ENCODE measurements at regions not wholly inside any gene's neighbourhood (a gene's known extent, or its start where the extent isn't known, plus 50 kb on each side); places are given as distances from the start of the nearest gene placed in this dataset.

DNA sequence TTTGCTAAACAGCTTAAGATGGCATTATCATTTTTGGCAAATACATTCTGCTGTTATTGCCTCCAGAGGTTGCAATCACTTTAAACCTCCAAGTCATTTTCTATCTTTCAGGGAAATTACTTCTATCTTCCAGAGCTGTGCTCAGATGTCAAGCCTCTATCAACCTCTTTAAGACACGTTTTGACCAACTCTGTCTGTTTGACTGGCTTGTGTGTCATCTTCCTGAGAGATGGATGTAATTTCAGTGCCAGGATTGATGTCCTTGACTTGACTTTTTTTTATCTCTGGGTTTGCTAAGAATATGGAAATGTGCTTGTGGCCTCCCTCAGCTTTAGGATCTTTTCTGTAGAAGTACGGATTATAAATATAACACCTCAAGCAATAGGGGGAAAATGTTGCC lies 263.4 kb downstream of the GLUD2 start:
- Histone ChIP-seq H3K9ac (ENCODE audit: low read length) (no peak overlapping the region), H3K27ac (ENCODE audit: low read length) (no peak overlapping the region), H2AFZ (ENCODE audit: low read depth, low read length) (no peak overlapping the region), H3K36me3 (replicated peaks; ENCODE audit: low read depth, low read length) (no peaks in the 10 kb centered on the region), H3K4me1 (ENCODE audit: low read length) (peaks cover 17% of the 10 kb centered on the region), H3K9me3 (ENCODE audit: insufficient read depth, low read length) (no peaks in the 10 kb centered on the region), H3K4me3 (ENCODE audit: low read length) (no peak overlapping the region), H3K79me2 (ENCODE audit: low read length) (no peaks in the 10 kb centered on the region), H3K4me2 (ENCODE audit: low read length) (no peak overlapping the region), H4K20me1 (ENCODE audit: insufficient read depth, low read length) (no peaks in the 10 kb centered on the region), H3K27me3 (ENCODE audit: low read depth, low read length) (no peaks in the 10 kb centered on the region)
- TF ChIP-seq, protein P1, sequence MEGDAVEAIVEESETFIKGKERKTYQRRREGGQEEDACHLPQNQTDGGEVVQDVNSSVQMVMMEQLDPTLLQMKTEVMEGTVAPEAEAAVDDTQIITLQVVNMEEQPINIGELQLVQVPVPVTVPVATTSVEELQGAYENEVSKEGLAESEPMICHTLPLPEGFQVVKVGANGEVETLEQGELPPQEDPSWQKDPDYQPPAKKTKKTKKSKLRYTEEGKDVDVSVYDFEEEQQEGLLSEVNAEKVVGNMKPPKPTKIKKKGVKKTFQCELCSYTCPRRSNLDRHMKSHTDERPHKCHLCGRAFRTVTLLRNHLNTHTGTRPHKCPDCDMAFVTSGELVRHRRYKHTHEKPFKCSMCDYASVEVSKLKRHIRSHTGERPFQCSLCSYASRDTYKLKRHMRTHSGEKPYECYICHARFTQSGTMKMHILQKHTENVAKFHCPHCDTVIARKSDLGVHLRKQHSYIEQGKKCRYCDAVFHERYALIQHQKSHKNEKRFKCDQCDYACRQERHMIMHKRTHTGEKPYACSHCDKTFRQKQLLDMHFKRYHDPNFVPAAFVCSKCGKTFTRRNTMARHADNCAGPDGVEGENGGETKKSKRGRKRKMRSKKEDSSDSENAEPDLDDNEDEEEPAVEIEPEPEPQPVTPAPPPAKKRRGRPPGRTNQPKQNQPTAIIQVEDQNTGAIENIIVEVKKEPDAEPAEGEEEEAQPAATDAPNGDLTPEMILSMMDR (IDR thresholded peaks at IDR 0.05; ENCODE audit: low read depth, low read length) = no peak

DNA sequence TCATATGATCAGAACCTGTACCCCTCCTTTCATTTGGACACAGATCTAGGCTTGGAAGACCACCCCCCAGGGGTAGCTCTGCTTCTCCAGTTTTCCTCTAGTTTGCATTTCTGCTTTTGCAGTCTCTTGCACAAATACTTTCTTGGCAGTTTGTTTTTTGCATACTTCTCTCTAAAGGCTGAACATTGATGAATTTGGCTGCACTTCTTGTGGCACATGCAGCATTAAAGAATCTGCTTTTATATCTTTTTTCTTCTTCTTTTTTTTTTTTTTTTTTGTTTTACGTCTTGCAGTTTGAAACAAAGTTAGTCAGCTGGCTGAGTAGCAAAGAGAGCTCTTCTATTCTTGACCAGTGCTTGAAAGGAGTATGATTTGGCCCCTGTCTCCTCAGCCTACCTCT lies 273.0 kb downstream of the GLUD2 start:
- 0 out of 2 replicates have a peak, but pooled peaks cover 3% of the 10 kb centered on the region for H3K27me3 ChIP-seq (ENCODE audit: low read depth, low read length)
- H3K9me3 ChIP-seq (ENCODE audit: insufficient read depth, low read length) = no peaks in the 10 kb centered on the region
- no peaks in the 10 kb centered on the region for H3K4me1 ChIP-seq (ENCODE audit: low read length)
- H3K9ac ChIP-seq (ENCODE audit: low read length) = no peak overlapping the region
- H3K4me2 ChIP-seq (ENCODE audit: low read length) = no peak overlapping the region
- no peaks in the 10 kb centered on the region for H3K79me2 ChIP-seq (ENCODE audit: low read length)
- no peaks in the 10 kb centered on the region for H4K20me1 ChIP-seq (ENCODE audit: insufficient read depth, low read length)
- H3K4me3 ChIP-seq (ENCODE audit: low read length) = no peak overlapping the region
- H3K27ac ChIP-seq (ENCODE audit: low read length) = no peak overlapping the region
- no peak overlapping the region for H2AFZ ChIP-seq (ENCODE audit: low read depth, low read length)
- H3K36me3 ChIP-seq (replicated peaks; ENCODE audit: low read depth, low read length) = no peaks in the 10 kb centered on the region
- no peak for TF ChIP-seq EZH2phosphoT487 (IDR thresholded peaks at IDR 0.05; ENCODE audit: low read depth)
- TF ChIP-seq, protein P1 (IDR thresholded peaks at IDR 0.05; ENCODE audit: low read depth, low read length) = no peak

DNA sequence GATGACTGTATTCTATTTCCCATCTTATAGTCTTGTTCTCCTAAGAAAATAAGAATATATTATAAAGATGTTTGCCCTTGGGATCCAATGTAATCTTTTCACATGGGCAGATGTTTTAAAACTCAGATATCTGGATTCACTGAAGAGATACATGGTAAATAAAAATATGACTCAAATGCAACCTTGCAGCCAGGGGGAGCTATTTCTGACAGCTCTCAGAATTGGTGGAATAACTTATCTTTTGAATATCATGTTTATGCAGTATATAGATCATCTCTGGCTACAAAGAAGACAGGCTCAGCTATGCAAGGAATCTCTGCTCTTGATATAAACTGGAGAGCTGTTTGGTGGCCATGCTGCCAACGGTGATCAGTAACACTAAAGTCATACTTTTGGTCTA lies 274.7 kb downstream of the GLUD2 start:
- no peak overlapping the region for H3K9ac ChIP-seq (ENCODE audit: low read length)
- no peak overlapping the region for H3K4me3 ChIP-seq (ENCODE audit: low read length)
- H4K20me1 ChIP-seq (ENCODE audit: insufficient read depth, low read length) = no peaks in the 10 kb centered on the region
- no peaks in the 10 kb centered on the region for H3K79me2 ChIP-seq (ENCODE audit: low read length)
- H3K4me1 ChIP-seq (ENCODE audit: low read length) = no peaks in the 10 kb centered on the region
- TF ChIP-seq, protein P1 (IDR thresholded peaks at IDR 0.05; ENCODE audit: low read depth, low read length) = peak; percentile 51
- no peak for TF ChIP-seq EZH2phosphoT487 (IDR thresholded peaks at IDR 0.05; ENCODE audit: low read depth)
- H3K36me3 ChIP-seq (replicated peaks; ENCODE audit: low read depth, low read length) = no peaks in the 10 kb centered on the region
- H3K9me3 ChIP-seq (ENCODE audit: insufficient read depth, low read length) = no peaks in the 10 kb centered on the region
- no peak overlapping the region for H3K27ac ChIP-seq (ENCODE audit: low read length)
- 0 out of 2 replicates have a peak, but pooled peaks cover 3% of the 10 kb centered on the region for H3K27me3 ChIP-seq (ENCODE audit: low read depth, low read length)
- H3K4me2 ChIP-seq (ENCODE audit: low read length) = no peak overlapping the region
- H2AFZ ChIP-seq (ENCODE audit: low read depth, low read length) = no peak overlapping the region

DNA sequence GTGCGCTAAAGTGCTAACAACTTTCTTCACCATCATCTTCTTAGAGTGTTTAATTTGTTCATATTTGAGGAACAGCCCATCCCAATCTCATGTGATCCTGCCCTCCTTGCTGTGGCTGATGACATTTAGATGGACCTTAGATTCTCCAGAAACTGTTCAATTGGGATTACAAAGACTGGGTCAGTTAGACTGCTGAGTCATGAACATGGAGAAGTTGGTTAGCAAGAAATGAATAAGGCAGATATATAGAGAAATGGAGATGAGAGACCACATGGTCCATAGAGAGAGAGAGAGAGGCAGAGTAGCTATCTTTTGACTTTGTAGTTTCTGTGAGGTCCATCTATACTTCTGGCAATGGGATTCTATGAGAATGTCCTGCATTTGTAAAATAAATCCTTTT lies 275.9 kb downstream of the GLUD2 start:
- Histone ChIP-seq H4K20me1 (ENCODE audit: insufficient read depth, low read length) (no peaks in the 10 kb centered on the region), H3K9me3 (ENCODE audit: insufficient read depth, low read length) (no peaks in the 10 kb centered on the region), H2AFZ (ENCODE audit: low read depth, low read length) (no peak overlapping the region), H3K4me1 (ENCODE audit: low read length) (no peaks in the 10 kb centered on the region), H3K79me2 (ENCODE audit: low read length) (no peaks in the 10 kb centered on the region), H3K4me2 (ENCODE audit: low read length) (no peak overlapping the region), H3K27ac (ENCODE audit: low read length) (no peak overlapping the region), H3K27me3 (ENCODE audit: low read depth, low read length) (0 out of 2 replicates have a peak, but pooled peaks cover 3% of the 10 kb centered on the region), H3K36me3 (replicated peaks; ENCODE audit: low read depth, low read length) (no peaks in the 10 kb centered on the region), H3K4me3 (ENCODE audit: low read length) (no peak overlapping the region), H3K9ac (ENCODE audit: low read length) (no peak overlapping the region)
- TF ChIP-seq, protein P1 (IDR thresholded peaks at IDR 0.05; ENCODE audit: low read depth, low read length) = no peak
- no peak for TF ChIP-seq EZH2phosphoT487 (IDR thresholded peaks at IDR 0.05; ENCODE audit: low read depth)
